ENCODE measurements at regions not wholly inside any gene's neighbourhood (a gene's known extent, or its start where the extent isn't known, plus 50 kb on each side); places are given as distances from the start of the nearest gene placed in this dataset.
A peak's percentile ranks its signal among the peaks of the same experiment; 100 is the strongest.

- 33 to 51% methylated on average over 11 to 14 of the region's 14 CpGs for WGBS, 2 donors
- peak overlapping the region; percentile 17 to 42 (median 28) for H3K4me3 ChIP-seq
- peak overlapping the region; percentile 89 to 97 (median 91) for H3K27ac ChIP-seq
Measured at GRCh38 chr17:55577687-55578086, 66.4 kb upstream of the SMIM36 start.

GRCh38 chr17:55576996-55577586, 65.8 kb upstream of the SMIM36 start:
- H3K4me3 ChIP-seq, result peak overlapping the region; percentile 17 to 42 (median 28)
- TF ChIP-seq EP300 (IDR thresholded peaks at IDR 0.05) (peak; percentile 9 to 24), CTCF (IDR thresholded peaks at IDR 0.05) (no peak), POLR2A (IDR thresholded peaks at IDR 0.05) (peak in 1 of 2 donors; percentile 10)
- H3K36me3 ChIP-seq, result no peaks in the 10 kb centered on the region
- peaks cover 0 to 24% (median 10%) of the 10 kb centered on the region in 4 donors for H3K4me1 ChIP-seq
- peak overlapping the region; percentile 89 to 97 (median 91) for H3K27ac ChIP-seq
- 4 to 5% methylated on average over 9 of the region's 9 CpGs for WGBS, 2 donors
- no peaks in the 10 kb centered on the region for H3K9me3 ChIP-seq
- H3K27me3 ChIP-seq, result no peaks in the 10 kb centered on the region
- peak; percentile 51 to 68 for DNase-seq (ENCODE audit: low spot score in 2 of 2)

More at GRCh38 chr17:55577687-55578086, 66.4 kb upstream of the SMIM36 start:
- no peaks in the 10 kb centered on the region for H3K36me3 ChIP-seq
- peak in 1 of 2 donors; percentile 28 for DNase-seq (ENCODE audit: low spot score in 2 of 2)
- peaks cover 0 to 24% (median 10%) of the 10 kb centered on the region in 4 donors for H3K4me1 ChIP-seq
- TF ChIP-seq EP300 (IDR thresholded peaks at IDR 0.05) (no peak), CTCF (IDR thresholded peaks at IDR 0.05) (no peak), POLR2A (IDR thresholded peaks at IDR 0.05) (no peak)
- no peaks in the 10 kb centered on the region for H3K27me3 ChIP-seq
- no peaks in the 10 kb centered on the region for H3K9me3 ChIP-seq

- no peaks in the 10 kb centered on the region for H3K9me3 ChIP-seq
- peak overlapping the region; percentile 17 to 42 (median 28) for H3K4me3 ChIP-seq
- H3K27ac ChIP-seq, result peak overlapping the region; percentile 89 to 97 (median 91)
- peaks cover 0 to 24% (median 10%) of the 10 kb centered on the region in 4 donors for H3K4me1 ChIP-seq
- WGBS, 2 donors, result 12 to 13% methylated on average over 8 of the region's 8 CpGs
- no peaks in the 10 kb centered on the region for H3K27me3 ChIP-seq
- DNase-seq (ENCODE audit: low spot score in 2 of 2), result peak; percentile 41 to 44
- peak; percentile 24 to 61 for TF ChIP-seq EP300 (IDR thresholded peaks at IDR 0.05)
- peak in 1 of 2 donors; percentile 23 for TF ChIP-seq POLR2A (IDR thresholded peaks at IDR 0.05)
- TF ChIP-seq CTCF (IDR thresholded peaks at IDR 0.05), result no peak
- no peaks in the 10 kb centered on the region for H3K36me3 ChIP-seq
Measured at GRCh38 chr17:55576237-55576995, 65.2 kb upstream of the SMIM36 start.

- Histone ChIP-seq H3K27me3 (no peaks in the 10 kb centered on the region), H3K27ac (peak overlapping the region; percentile 89 to 97 (median 91)), H3K4me3 (no peak overlapping the region), H3K36me3 (no peaks in the 10 kb centered on the region), H3K4me1 (peaks cover 0 to 24% (median 10%) of the 10 kb centered on the region in 4 donors), H3K9me3 (no peaks in the 10 kb centered on the region)
- DNase-seq (ENCODE audit: low spot score in 2 of 2), result no peak
- no peak for TF ChIP-seq CTCF (IDR thresholded peaks at IDR 0.05)
- no peak for TF ChIP-seq EP300 (IDR thresholded peaks at IDR 0.05)
- no peak for TF ChIP-seq POLR2A (IDR thresholded peaks at IDR 0.05)
- WGBS, 2 donors, result 95 to 96% methylated on average over 4 of the region's 4 CpGs
Measured at GRCh38 chr17:55575058-55575636, 63.9 kb upstream of the SMIM36 start.
